ENCODE measurements at regions not wholly inside any gene's neighbourhood (a gene's known extent, or its start where the extent isn't known, plus 50 kb on each side); places are given as distances from the start of the nearest gene placed in this dataset.

- H3K27me3 Mint-ChIP-seq, result peaks cover 27% of the 10 kb centered on the region
- peaks cover 1% of the 10 kb centered on the region for H3K4me1 Mint-ChIP-seq
- H3K9me3 Mint-ChIP-seq, result no peaks in the 10 kb centered on the region
- no peaks in the 10 kb centered on the region for H3K36me3 Mint-ChIP-seq (ENCODE audit: low read depth)
- CTCF ChIA-PET, result no interaction called here
- POLR2A ChIA-PET, result no interaction called here
- no peak overlapping the region for H3K4me3 Mint-ChIP-seq
- DNase-seq, result no peak
- H3K27ac Mint-ChIP-seq, result no peak overlapping the region
Observed at GRCh38 chr6:138569970-138570724, 70.9 kb upstream of the NHSL1 start.

GRCh38 chr6:138570725-138571029, 71.4 kb upstream of the NHSL1 start:
- ChIA-PET CTCF (no interaction called here), POLR2A (no interaction called here)
- H3K9me3 Mint-ChIP-seq, result no peaks in the 10 kb centered on the region
- DNase-seq, result no peak
- H3K27ac Mint-ChIP-seq, result no peak overlapping the region
- peaks cover 1% of the 10 kb centered on the region for H3K4me1 Mint-ChIP-seq
- no peaks in the 10 kb centered on the region for H3K36me3 Mint-ChIP-seq (ENCODE audit: low read depth)
- peaks cover 27% of the 10 kb centered on the region for H3K27me3 Mint-ChIP-seq
- no peak overlapping the region for H3K4me3 Mint-ChIP-seq

- Mint-ChIP-seq H3K27me3 (peaks cover 27% of the 10 kb centered on the region), H3K36me3 (ENCODE audit: low read depth) (no peaks in the 10 kb centered on the region), H3K4me3 (no peak overlapping the region), H3K4me1 (peaks cover 1% of the 10 kb centered on the region), H3K9me3 (no peaks in the 10 kb centered on the region), H3K27ac (no peak overlapping the region)
- ChIA-PET CTCF (no interaction called here), POLR2A (no interaction called here)
- no peak for DNase-seq
Observed at GRCh38 chr6:138571181-138571580, 71.9 kb upstream of the NHSL1 start.

DNA sequence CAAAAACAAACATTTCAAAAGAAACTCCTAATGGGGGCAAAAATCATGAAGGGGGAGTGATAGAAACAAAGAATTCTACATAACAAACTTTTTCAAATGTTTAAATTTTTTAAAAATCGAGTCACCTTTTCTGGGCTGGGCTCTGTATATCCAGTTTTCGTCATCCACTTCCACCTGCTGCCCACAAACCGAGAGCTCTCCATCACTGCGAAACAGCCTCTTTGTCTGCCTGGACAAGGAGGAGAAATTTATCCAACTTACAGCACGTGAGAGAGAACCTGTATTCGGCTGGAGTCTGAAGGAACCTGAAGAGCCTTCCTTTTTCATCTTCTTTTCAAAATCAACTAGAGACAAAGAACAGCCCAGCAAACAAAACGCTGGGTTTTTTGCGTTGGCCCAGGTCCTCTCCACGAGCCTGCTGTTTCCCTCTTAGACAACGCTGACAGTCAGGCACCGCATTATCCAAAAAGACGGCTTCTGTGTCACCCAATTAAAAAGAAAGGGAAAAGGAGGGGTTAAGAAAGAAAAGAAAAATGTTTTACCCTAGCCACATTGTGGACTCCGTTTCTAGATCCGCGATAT, 72.4 kb upstream of the NHSL1 start:
- peaks cover 29% of the 10 kb centered on the region for H3K27me3 Mint-ChIP-seq
- CTCF ChIA-PET, result no interaction called here

GRCh38 chr6:138572167-138572875, 73.0 kb upstream of the NHSL1 start:
- CTCF ChIA-PET, result no interaction called here
- DNase-seq, result no peak

More for the DNA sequence above, 72.4 kb upstream of the NHSL1 start:
- peaks cover 1% of the 10 kb centered on the region for H3K4me1 Mint-ChIP-seq
- DNase-seq, result no peak
- no peaks in the 10 kb centered on the region for H3K36me3 Mint-ChIP-seq (ENCODE audit: low read depth)
- POLR2A ChIA-PET, result no interaction called here
- H3K9me3 Mint-ChIP-seq, result no peaks in the 10 kb centered on the region
- no peak overlapping the region for H3K4me3 Mint-ChIP-seq
- H3K27ac Mint-ChIP-seq, result no peak overlapping the region

GRCh38 chr6:138572885-138573284, 73.6 kb upstream of the NHSL1 start:
- ChIA-PET CTCF (no interaction called here), POLR2A (no interaction called here)
- H3K27ac Mint-ChIP-seq, result no peak overlapping the region
- H3K27me3 Mint-ChIP-seq, result peaks cover 22% of the 10 kb centered on the region
- peaks cover 1% of the 10 kb centered on the region for H3K4me1 Mint-ChIP-seq
- no peaks in the 10 kb centered on the region for H3K9me3 Mint-ChIP-seq
- DNase-seq, result no peak
- H3K4me3 Mint-ChIP-seq, result no peak overlapping the region
- no peaks in the 10 kb centered on the region for H3K36me3 Mint-ChIP-seq (ENCODE audit: low read depth)

More at GRCh38 chr6:138572167-138572875, 73.0 kb upstream of the NHSL1 start:
- Mint-ChIP-seq H3K27ac (no peak overlapping the region), H3K36me3 (ENCODE audit: low read depth) (no peaks in the 10 kb centered on the region), H3K4me3 (no peak overlapping the region), H3K4me1 (peaks cover 1% of the 10 kb centered on the region), H3K9me3 (no peaks in the 10 kb centered on the region), H3K27me3 (peaks cover 27% of the 10 kb centered on the region)
- POLR2A ChIA-PET, result no interaction called here

DNA sequence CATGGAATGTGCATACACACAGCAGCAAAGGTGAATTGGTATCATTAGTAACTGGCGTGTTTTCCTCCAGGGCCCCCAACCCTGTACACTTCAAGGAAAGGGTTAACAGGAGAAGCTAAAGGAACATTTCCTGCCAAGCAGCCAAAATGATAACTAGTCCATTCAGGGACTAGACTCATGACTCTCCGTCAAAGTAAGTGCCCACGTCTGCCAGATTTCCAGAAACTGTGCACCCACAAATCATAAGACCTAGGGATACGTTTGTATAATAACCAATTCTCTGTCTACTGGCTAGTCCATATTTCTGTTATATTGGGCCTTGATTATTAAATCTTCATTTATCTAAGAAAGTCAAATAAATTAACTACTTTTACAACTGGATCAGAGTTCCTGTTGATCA, 76.0 kb upstream of the NHSL1 start:
- H3K36me3 Mint-ChIP-seq (ENCODE audit: low read depth), result no peaks in the 10 kb centered on the region
- POLR2A ChIA-PET, result no interaction called here

DNA sequence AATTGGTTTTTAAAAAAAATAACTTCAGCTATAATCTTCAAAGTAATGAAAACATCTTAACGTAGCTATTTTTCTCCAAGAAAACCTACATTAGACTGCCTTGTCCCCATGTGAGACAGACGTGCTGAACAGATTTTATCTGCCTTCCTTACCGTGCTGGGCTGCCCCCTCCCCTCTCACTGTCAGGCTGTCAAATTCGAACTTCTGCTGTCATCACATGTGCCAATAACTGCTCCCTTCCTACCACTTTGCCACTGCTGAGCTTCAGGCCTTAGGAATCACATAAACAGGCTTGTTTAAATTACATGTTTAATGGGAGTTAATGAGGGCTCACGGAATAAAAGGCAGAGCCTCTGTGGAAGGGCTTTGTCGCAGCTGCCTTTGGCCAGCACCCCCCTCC, 77.0 kb upstream of the NHSL1 start:
- Mint-ChIP-seq H3K4me1 (peaks cover 1% of the 10 kb centered on the region), H3K4me3 (no peak overlapping the region), H3K36me3 (ENCODE audit: low read depth) (no peaks in the 10 kb centered on the region), H3K9me3 (no peaks in the 10 kb centered on the region), H3K27ac (no peak overlapping the region), H3K27me3 (peaks cover 18% of the 10 kb centered on the region)
- POLR2A ChIA-PET, result no interaction called here
- CTCF ChIA-PET, result interaction anchor here (0.9 kb wide), 1 partner anchor 16 kb away, joined by 3 read pairs; no protein-coding TSS in a partner anchor
- DNase-seq, result no peak

More for the DNA sequence above, 76.0 kb upstream of the NHSL1 start:
- Mint-ChIP-seq H3K4me3 (no peak overlapping the region), H3K9me3 (no peaks in the 10 kb centered on the region), H3K27me3 (peaks cover 18% of the 10 kb centered on the region), H3K4me1 (peaks cover 1% of the 10 kb centered on the region), H3K27ac (no peak overlapping the region)
- CTCF ChIA-PET, result interaction anchor here (0.7 to 0.9 kb wide), 2 partner anchors 15 to 17 kb away, joined by 3 read pairs; no protein-coding TSS in a partner anchor
- DNase-seq, result no peak

DNA sequence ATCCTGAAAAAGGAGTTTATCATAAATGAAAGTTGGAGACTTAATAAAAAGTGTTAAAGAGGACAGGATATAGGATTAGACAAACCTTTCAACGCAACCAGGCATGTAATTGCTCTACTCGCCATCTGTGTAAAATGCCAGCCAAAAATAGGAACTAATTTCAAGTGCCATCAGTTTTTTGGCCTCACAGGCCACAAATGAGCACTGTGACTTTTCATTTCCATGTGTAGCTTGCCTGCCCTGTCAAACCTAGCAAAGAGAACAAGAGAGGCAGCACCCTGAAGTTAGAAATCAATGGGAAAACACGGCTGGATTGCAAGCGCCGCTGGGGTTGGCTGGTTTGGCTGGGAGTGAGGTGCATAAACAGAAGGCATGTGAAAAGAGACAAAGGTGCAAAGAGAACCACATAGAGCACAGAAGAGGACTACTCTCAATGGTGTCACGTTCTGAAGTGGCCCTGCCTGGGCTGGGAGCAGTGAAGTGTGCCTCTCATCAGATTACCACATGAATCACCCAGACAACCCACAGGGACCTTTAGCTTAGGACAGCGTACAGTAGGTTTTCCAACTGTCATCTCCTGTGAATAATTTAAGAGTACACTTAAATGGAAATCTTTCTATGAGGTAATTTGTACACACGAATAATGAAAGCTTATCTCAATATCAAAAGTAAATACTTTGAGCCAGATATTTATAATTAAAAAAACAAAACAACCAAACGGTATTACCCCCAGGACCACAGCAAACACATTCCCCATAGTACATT, 78.0 kb upstream of the NHSL1 start:
- Mint-ChIP-seq H3K9me3 (no peaks in the 10 kb centered on the region), H3K4me3 (no peak overlapping the region), H3K27me3 (peaks cover 18% of the 10 kb centered on the region), H3K27ac (no peak overlapping the region), H3K4me1 (no peaks in the 10 kb centered on the region), H3K36me3 (ENCODE audit: low read depth) (no peaks in the 10 kb centered on the region)
- DNase-seq, result no peak
- ChIA-PET CTCF (no interaction called here), POLR2A (no interaction called here)

GRCh38 chr6:138580040-138580439, 80.7 kb upstream of the NHSL1 start:
- DNase-seq, result no peak
- Mint-ChIP-seq H3K4me3 (no peak overlapping the region), H3K36me3 (ENCODE audit: low read depth) (no peaks in the 10 kb centered on the region), H3K9me3 (no peaks in the 10 kb centered on the region), H3K4me1 (peaks cover 7% of the 10 kb centered on the region), H3K27me3 (peaks cover 2% of the 10 kb centered on the region), H3K27ac (no peak overlapping the region)
- ChIA-PET POLR2A (no interaction called here), CTCF (no interaction called here)

GRCh38 chr6:138580801-138581200, 81.5 kb upstream of the NHSL1 start:
- POLR2A ChIA-PET, result no interaction called here
- no peak for DNase-seq
- Mint-ChIP-seq H3K9me3 (no peaks in the 10 kb centered on the region), H3K4me1 (peaks cover 8% of the 10 kb centered on the region), H3K36me3 (ENCODE audit: low read depth) (no peaks in the 10 kb centered on the region), H3K4me3 (no peak overlapping the region), H3K27me3 (peaks cover 2% of the 10 kb centered on the region), H3K27ac (no peak overlapping the region)
- CTCF ChIA-PET, result no interaction called here

GRCh38 chr6:138582573-138582972, 83.3 kb upstream of the NHSL1 start:
- Mint-ChIP-seq H3K36me3 (ENCODE audit: low read depth) (no peaks in the 10 kb centered on the region), H3K9me3 (no peaks in the 10 kb centered on the region), H3K27me3 (no peaks in the 10 kb centered on the region), H3K4me3 (no peak overlapping the region), H3K27ac (no peak overlapping the region), H3K4me1 (peaks cover 17% of the 10 kb centered on the region)
- no peak for DNase-seq
- POLR2A ChIA-PET, result no interaction called here
- CTCF ChIA-PET, result no interaction called here

DNA sequence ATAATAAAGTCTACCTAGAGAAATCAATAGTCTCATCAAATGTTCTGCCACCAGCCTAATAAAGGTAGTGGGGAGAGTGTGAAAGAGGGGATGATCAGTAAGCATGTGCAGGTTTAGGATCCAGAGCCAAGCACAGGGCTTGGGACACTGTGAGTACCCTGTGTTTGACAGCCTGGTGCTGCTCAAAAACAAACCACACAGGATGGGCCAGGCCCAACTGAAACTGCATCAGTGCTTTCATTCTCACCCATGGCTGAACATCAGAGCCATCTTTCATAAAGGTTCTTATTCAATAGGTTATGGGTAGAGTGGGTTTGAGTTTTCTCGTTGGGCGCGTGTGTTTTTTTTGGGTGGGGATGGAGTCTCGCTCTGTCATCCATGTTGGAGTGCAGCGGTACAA, 87.3 kb upstream of the NHSL1 start:
- peaks cover 28% of the 10 kb centered on the region for H3K4me1 Mint-ChIP-seq
- ChIA-PET POLR2A (no interaction called here), CTCF (interaction anchor here (0.9 to 1.0 kb wide), 2 partner anchors 41 to 65 kb away, joined by 3 read pairs; no protein-coding TSS in a partner anchor)
- H3K36me3 Mint-ChIP-seq (ENCODE audit: low read depth), result no peaks in the 10 kb centered on the region
- DNase-seq, result no peak
- no peak overlapping the region for H3K4me3 Mint-ChIP-seq
- no peaks in the 10 kb centered on the region for H3K27me3 Mint-ChIP-seq
- no peaks in the 10 kb centered on the region for H3K9me3 Mint-ChIP-seq
- no peak overlapping the region for H3K27ac Mint-ChIP-seq

All from activated CD4-positive, alpha-beta memory T cell treated with anti-CD3 and anti-CD28 coated beads, Interleukin-2, amount 10 ng/mL, durations not matched to agents 7 days and 5 days (primary cell).